GM23338 (cell line): ENCODE measurements at regions not wholly inside any gene's neighbourhood (a gene's known extent, or its start where the extent isn't known, plus 50 kb on each side); places are given as distances from the start of the nearest gene placed in this dataset.

Experiments used
- ATAC-seq: fragments of 200-7000 bp; cut with Tn5 transposase; 3 replicates; pipeline ENCODE4 v1.9.1; 2020
- DNase-seq: peaks from one replicate; pipeline ENCODE4 v3.0.0-alpha.2; 2015; ENCODE audit warnings: low spot score
- H2AFZ ChIP-seq: fragments of 200-600 bp; sonication (generic); 2 replicates; pipeline ENCODE4 v1.8.0; 2016; ENCODE audit warnings: antibody characterized with exemption, mild to moderate bottlenecking, moderate library complexity
- H3F3A ChIP-seq: fragments of 200-600 bp; sonication (generic); replicated peaks from 2 replicates; pipeline ENCODE4 v1.8.0; 2017; ENCODE audit warnings: antibody characterized with exemption, mixed run types, low read depth
- H3K27ac ChIP-seq: fragments of 200-600 bp; sonication (generic); 2 replicates; pipeline ENCODE4 v1.6.1; 2016; ENCODE audit warnings: low read depth
- H3K27me3 ChIP-seq: fragments of 200-600 bp; sonication (generic); 2 replicates; pipeline ENCODE4 v1.8.0; 2016; ENCODE audit warnings: mild to moderate bottlenecking, mixed run types, moderate library complexity; ENCODE audit not compliant: insufficient read depth
- H3K36me3 ChIP-seq: fragments of 200-600 bp; sonication (generic); 2 replicates; pipeline ENCODE4 v1.8.0; 2016; ENCODE audit warnings: mild to moderate bottlenecking; ENCODE audit not compliant: insufficient read depth
- H3K4me1 ChIP-seq: fragments of 200-600 bp; sonication (generic); 2 replicates; pipeline ENCODE4 v1.8.0; 2016; ENCODE audit warnings: mild to moderate bottlenecking, moderate library complexity; ENCODE audit not compliant: insufficient read depth
- H3K4me2 ChIP-seq: fragments of 200-600 bp; sonication (generic); 2 replicates; pipeline ENCODE4 v1.7.1; 2017; ENCODE audit warnings: mixed run types
- H3K4me3 ChIP-seq: fragments of 200-600 bp; sonication (generic); 2 replicates; pipeline ENCODE4 v1.6.1; 2016; ENCODE audit warnings: mixed run types
- H3K79me2 ChIP-seq: fragments of 200-600 bp; sonication (generic); replicated peaks from 2 replicates; pipeline ENCODE4 v1.8.0; 2017; ENCODE audit warnings: mild to moderate bottlenecking; ENCODE audit not compliant: insufficient read depth
- H3K9me2 ChIP-seq: fragments of 200-600 bp; sonication (generic); 2 replicates; pipeline ENCODE4 v1.8.0; 2017; ENCODE audit not compliant: insufficient read depth
- H4K20me1 ChIP-seq: fragments of 200-600 bp; sonication (generic); replicated peaks from 2 replicates; pipeline ENCODE4 v1.8.0; 2017; ENCODE audit warnings: mild to moderate bottlenecking; ENCODE audit not compliant: insufficient read depth
- H3K27ac Mint-ChIP-seq: 2 replicates; pipeline ENCODE4 v1.8.0; 2020; ENCODE audit warnings: inconsistent platforms, mild to moderate bottlenecking, moderate library complexity, mixed read lengths
- H3K27me3 Mint-ChIP-seq: 3 replicates; pipeline ENCODE4 v1.8.0; 2022; ENCODE audit warnings: low read depth, mild to moderate bottlenecking, moderate library complexity, mixed read lengths, inconsistent platforms; ENCODE audit not compliant: insufficient read depth, poor library complexity
- H3K36me3 Mint-ChIP-seq: 3 replicates; pipeline ENCODE4 v1.8.0; 2021; ENCODE audit warnings: low read depth, mild to moderate bottlenecking, inconsistent platforms, moderate library complexity, mixed read lengths
- H3K4me1 Mint-ChIP-seq: 3 replicates; pipeline ENCODE4 v1.8.0; 2020; ENCODE audit warnings: mild to moderate bottlenecking, inconsistent platforms, mixed read lengths
- H3K4me3 Mint-ChIP-seq: 3 replicates; pipeline ENCODE4 v1.8.0; 2021; ENCODE audit warnings: moderate library complexity, mild to moderate bottlenecking, inconsistent platforms, mixed read lengths
- H3K9me3 Mint-ChIP-seq: 3 replicates; pipeline ENCODE4 v1.8.0; 2020; ENCODE audit warnings: moderate library complexity, mild to moderate bottlenecking, inconsistent platforms, mixed read lengths
- CREB1 ChIP-seq: fragments of 250-450 bp; sonication (Bioruptor Pico); IDR thresholded peaks from 2 replicates; pipeline ENCODE4 v1.5.0; 2020; ENCODE audit warnings: low read depth, mild to moderate bottlenecking, moderate library complexity
- EZH2 ChIP-seq: fragments of 200-600 bp; sonication (generic); IDR thresholded peaks from one replicate; pipeline ENCODE4 v1.8.0; 2017; ENCODE audit warnings: antibody characterized with exemption, mild to moderate bottlenecking, low read depth; ENCODE audit not compliant: unreplicated experiment
- EZH2phosphoT487 ChIP-seq: fragments of 200-600 bp; sonication (generic); IDR thresholded peaks from one replicate; pipeline ENCODE4 v1.8.1; 2018; ENCODE audit warnings: antibody characterized with exemption; ENCODE audit not compliant: unreplicated experiment
- NANOG ChIP-seq: IDR thresholded peaks from 2 replicates; pipeline ENCODE4 v1.6.1; 2016; ENCODE audit warnings: antibody characterized with exemption, borderline replicate concordance
- POLR2AphosphoS5 ChIP-seq: IDR thresholded peaks from 2 replicates; pipeline ENCODE4 v1.6.1; 2016; ENCODE audit warnings: antibody characterized with exemption, low read depth
- STAT1 ChIP-seq: IDR thresholded peaks from one replicate; pipeline ENCODE4 v1.6.1; 2016; ENCODE audit warnings: antibody characterized with exemption; ENCODE audit not compliant: unreplicated experiment
- ZNF114 ChIP-seq: fragments of 250-450 bp; sonication (Bioruptor Pico); IDR thresholded peaks from 2 replicates; pipeline ENCODE4 v1.5.0; 2020; ENCODE audit warnings: mild to moderate bottlenecking, moderate library complexity
- TF ChIP-seq, protein P1 (sequence below): IDR thresholded peaks from one replicate; pipeline ENCODE4 v1.6.1; 2018; ENCODE audit warnings: antibody characterized with exemption; ENCODE audit not compliant: unreplicated experiment
- TF ChIP-seq, protein P2 (sequence below): fragments of 250-450 bp; sonication (Bioruptor Pico); IDR thresholded peaks from 2 replicates; pipeline ENCODE4 v1.5.0; 2020; ENCODE audit warnings: mild to moderate bottlenecking, moderate library complexity

DNA sequence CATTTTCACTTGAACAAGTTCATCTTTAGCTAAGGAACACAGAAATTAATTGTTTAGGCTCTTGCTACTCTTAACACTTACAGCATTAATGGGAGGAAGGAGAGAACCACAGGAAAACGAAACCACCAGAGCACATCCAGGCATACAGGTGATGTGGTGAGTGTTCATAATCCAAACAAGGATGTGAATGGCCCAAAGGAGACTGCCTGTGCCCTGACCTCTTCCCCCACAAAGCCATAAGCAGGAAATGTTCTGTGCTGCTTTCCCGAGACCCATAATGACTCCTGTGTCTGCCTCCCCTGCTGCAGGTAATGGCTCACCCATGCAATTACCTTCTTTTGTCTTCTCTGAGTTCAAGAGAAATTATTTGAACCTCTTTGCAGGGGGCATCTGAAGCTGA lies 295.9 kb upstream of the LINC00305 start:
- Mint-ChIP-seq H3K27ac (peak overlapping the region; percentile 84), H3K4me1 (peaks cover 15% of the 10 kb centered on the region), H3K4me3 (no peak overlapping the region), H3K9me3 (no peaks in the 10 kb centered on the region), H3K36me3 (no peaks in the 10 kb centered on the region), H3K27me3 (no peaks in the 10 kb centered on the region)
- H2AFZ ChIP-seq = peak overlapping the region; percentile 67; the same call in 1 of the 2 replicates
- no peaks in the 10 kb centered on the region for H3K79me2 ChIP-seq
- H3K4me2 ChIP-seq = peak overlapping the region; percentile 33
- H3K36me3 ChIP-seq = no peaks in the 10 kb centered on the region
- no peaks in the 10 kb centered on the region for H3F3A ChIP-seq
- H3K4me1 ChIP-seq = peaks cover 21% of the 10 kb centered on the region
- H4K20me1 ChIP-seq = no peaks in the 10 kb centered on the region
- TF ChIP-seq, protein P1, sequence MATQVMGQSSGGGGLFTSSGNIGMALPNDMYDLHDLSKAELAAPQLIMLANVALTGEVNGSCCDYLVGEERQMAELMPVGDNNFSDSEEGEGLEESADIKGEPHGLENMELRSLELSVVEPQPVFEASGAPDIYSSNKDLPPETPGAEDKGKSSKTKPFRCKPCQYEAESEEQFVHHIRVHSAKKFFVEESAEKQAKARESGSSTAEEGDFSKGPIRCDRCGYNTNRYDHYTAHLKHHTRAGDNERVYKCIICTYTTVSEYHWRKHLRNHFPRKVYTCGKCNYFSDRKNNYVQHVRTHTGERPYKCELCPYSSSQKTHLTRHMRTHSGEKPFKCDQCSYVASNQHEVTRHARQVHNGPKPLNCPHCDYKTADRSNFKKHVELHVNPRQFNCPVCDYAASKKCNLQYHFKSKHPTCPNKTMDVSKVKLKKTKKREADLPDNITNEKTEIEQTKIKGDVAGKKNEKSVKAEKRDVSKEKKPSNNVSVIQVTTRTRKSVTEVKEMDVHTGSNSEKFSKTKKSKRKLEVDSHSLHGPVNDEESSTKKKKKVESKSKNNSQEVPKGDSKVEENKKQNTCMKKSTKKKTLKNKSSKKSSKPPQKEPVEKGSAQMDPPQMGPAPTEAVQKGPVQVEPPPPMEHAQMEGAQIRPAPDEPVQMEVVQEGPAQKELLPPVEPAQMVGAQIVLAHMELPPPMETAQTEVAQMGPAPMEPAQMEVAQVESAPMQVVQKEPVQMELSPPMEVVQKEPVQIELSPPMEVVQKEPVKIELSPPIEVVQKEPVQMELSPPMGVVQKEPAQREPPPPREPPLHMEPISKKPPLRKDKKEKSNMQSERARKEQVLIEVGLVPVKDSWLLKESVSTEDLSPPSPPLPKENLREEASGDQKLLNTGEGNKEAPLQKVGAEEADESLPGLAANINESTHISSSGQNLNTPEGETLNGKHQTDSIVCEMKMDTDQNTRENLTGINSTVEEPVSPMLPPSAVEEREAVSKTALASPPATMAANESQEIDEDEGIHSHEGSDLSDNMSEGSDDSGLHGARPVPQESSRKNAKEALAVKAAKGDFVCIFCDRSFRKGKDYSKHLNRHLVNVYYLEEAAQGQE = no peak
- no peak for TF ChIP-seq POLR2AphosphoS5
- no peak for TF ChIP-seq STAT1
- TF ChIP-seq ZNF114 (CRISPR knock-in tag) = no peak
- TF ChIP-seq EZH2phosphoT487 = no peak
- no peak for TF ChIP-seq NANOG
- no peak for TF ChIP-seq CREB1 (CRISPR knock-in tag)
- no peaks in the 10 kb centered on the region for H3K27me3 ChIP-seq
- H3K4me3 ChIP-seq = no peak overlapping the region
- peak; percentile 6 for DNase-seq
- H3K27ac ChIP-seq = no peak overlapping the region
- ATAC-seq = no peak
- no peaks in the 10 kb centered on the region; the same call in 1 of the 2 replicates for H3K9me2 ChIP-seq

DNA sequence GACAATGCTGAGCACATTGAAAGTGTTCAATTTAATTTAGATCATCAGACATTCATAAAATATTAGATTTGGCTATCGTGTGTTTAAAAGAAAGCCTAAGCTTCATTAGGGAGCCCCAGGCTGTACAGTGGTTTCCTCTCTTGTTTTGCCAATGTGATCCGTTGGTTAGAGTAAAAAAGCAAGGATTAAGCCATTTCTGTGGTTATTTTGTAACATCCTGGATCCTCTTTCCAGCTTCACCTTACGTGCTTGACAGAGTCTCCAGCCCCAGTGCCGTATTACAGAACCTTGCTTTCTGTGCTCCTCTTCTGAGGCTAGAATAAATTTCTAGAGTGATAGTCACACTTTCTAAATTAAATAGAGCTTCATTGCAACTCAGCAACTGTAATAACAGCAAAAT lies 289.3 kb upstream of the LINC00305 start:
- ATAC-seq (no peak), DNase-seq (no peak)
- TF ChIP-seq, protein P2, sequence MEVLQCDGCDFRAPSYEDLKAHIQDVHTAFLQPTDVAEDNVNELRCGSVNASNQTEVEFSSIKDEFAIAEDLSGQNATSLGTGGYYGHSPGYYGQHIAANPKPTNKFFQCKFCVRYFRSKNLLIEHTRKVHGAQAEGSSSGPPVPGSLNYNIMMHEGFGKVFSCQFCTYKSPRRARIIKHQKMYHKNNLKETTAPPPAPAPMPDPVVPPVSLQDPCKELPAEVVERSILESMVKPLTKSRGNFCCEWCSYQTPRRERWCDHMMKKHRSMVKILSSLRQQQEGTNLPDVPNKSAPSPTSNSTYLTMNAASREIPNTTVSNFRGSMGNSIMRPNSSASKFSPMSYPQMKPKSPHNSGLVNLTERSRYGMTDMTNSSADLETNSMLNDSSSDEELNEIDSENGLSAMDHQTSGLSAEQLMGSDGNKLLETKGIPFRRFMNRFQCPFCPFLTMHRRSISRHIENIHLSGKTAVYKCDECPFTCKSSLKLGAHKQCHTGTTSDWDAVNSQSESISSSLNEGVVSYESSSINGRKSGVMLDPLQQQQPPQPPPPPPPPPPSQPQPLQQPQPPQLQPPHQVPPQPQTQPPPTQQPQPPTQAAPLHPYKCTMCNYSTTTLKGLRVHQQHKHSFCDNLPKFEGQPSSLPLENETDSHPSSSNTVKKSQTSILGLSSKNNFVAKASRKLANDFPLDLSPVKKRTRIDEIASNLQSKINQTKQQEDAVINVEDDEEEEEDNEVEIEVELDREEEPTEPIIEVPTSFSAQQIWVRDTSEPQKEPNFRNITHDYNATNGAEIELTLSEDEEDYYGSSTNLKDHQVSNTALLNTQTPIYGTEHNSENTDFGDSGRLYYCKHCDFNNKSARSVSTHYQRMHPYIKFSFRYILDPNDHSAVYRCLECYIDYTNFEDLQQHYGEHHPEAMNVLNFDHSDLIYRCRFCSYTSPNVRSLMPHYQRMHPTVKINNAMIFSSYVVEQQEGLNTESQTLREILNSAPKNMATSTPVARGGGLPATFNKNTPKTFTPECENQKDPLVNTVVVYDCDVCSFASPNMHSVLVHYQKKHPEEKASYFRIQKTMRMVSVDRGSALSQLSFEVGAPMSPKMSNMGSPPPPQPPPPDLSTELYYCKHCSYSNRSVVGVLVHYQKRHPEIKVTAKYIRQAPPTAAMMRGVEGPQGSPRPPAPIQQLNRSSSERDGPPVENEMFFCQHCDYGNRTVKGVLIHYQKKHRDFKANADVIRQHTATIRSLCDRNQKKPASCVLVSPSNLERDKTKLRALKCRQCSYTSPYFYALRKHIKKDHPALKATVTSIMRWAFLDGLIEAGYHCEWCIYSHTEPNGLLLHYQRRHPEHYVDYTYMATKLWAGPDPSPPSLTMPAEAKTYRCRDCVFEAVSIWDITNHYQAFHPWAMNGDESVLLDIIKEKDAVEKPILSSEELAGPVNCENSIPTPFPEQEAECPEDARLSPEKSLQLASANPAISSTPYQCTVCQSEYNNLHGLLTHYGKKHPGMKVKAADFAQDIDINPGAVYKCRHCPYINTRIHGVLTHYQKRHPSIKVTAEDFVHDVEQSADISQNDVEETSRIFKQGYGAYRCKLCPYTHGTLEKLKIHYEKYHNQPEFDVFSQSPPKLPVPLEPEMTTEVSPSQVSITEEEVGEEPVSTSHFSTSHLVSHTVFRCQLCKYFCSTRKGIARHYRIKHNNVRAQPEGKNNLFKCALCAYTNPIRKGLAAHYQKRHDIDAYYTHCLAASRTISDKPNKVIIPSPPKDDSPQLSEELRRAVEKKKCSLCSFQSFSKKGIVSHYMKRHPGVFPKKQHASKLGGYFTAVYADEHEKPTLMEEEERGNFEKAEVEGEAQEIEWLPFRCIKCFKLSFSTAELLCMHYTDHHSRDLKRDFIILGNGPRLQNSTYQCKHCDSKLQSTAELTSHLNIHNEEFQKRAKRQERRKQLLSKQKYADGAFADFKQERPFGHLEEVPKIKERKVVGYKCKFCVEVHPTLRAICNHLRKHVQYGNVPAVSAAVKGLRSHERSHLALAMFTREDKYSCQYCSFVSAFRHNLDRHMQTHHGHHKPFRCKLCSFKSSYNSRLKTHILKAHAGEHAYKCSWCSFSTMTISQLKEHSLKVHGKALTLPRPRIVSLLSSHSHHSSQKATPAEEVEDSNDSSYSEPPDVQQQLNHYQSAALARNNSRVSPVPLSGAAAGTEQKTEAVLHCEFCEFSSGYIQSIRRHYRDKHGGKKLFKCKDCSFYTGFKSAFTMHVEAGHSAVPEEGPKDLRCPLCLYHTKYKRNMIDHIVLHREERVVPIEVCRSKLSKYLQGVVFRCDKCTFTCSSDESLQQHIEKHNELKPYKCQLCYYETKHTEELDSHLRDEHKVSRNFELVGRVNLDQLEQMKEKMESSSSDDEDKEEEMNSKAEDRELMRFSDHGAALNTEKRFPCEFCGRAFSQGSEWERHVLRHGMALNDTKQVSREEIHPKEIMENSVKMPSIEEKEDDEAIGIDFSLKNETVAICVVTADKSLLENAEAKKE = no peak
- TF ChIP-seq ZNF114 (CRISPR knock-in tag) (no peak), POLR2AphosphoS5 (no peak), EZH2 (no peak)
- Mint-ChIP-seq H3K4me3 (no peak overlapping the region), H3K9me3 (peaks cover 13% of the 10 kb centered on the region), H3K4me1 (no peaks in the 10 kb centered on the region), H3K27me3 (no peaks in the 10 kb centered on the region), H3K36me3 (peaks cover 14% of the 10 kb centered on the region; the same call in 2 of the 3 replicates), H3K27ac (no peak overlapping the region)
- Histone ChIP-seq H2AFZ (no peak overlapping the region), H3K79me2 (no peaks in the 10 kb centered on the region), H3K4me2 (no peak overlapping the region), H3K27ac (no peak overlapping the region), H3F3A (no peaks in the 10 kb centered on the region), H3K9me2 (no peaks in the 10 kb centered on the region), H3K4me1 (no peaks in the 10 kb centered on the region), H4K20me1 (no peaks in the 10 kb centered on the region), H3K4me3 (no peak overlapping the region), H3K27me3 (no peaks in the 10 kb centered on the region), H3K36me3 (no peaks in the 10 kb centered on the region)
